HCT116 (cell line): ENCODE measurements at regions not wholly inside any gene's neighbourhood (a gene's known extent, or its start where the extent isn't known, plus 50 kb on each side); places are given as distances from the start of the nearest gene placed in this dataset.

Source experiments
- ATAC-seq: fragments of 200-7000 bp; cut with Tn5 transposase; 2 replicates; pipeline ENCODE4 v1.9.1; 2020; ENCODE audit warnings: mild to moderate bottlenecking, moderate library complexity
- BruUV-seq: library from RNA; stranded (reverse); fragments of 400-500 nt; replicated peaks from 2 replicates; lab custom pipeline; 2021; lab: Mats Ljungman, UMichigan
- CTCF ChIA-PET: fragments of 300-600 bp; sonication (Branson Sonifier 250); formaldehyde crosslinking; loops from one replicate; lab custom pipeline; 2021; ENCODE audit warnings: antibody characterized with exemption; lab: Charles Lee
- POLR2A ChIA-PET: fragments of 300-600, 350-600 bp; sonication (Branson Sonifier 250); formaldehyde crosslinking; loops from one replicate; lab custom pipeline; 2021; ENCODE audit warnings: antibody characterized with exemption; lab: Charles Lee
- RAD21 ChIA-PET, 2 experiments: fragments of 300-600 bp; sonication (Branson Sonifier 250); formaldehyde crosslinking; loops; one replicate each; lab custom pipeline; 2023; ENCODE audit warnings: low total read pairs in 2 of 2; ENCODE audit not compliant: uncharacterized antibody in 2 of 2, unreplicated experiment in 2 of 2, low non-redundant PET in 1 of 2; lab: Charles Lee
- DNase-seq: peaks from one replicate; pipeline ENCODE4 v3.0.0-alpha.2; 2010; ENCODE audit warnings: low read depth, low spot score
- H2AFZ ChIP-seq: fragments of 200-600 bp; shearing (Covaris generic), sonication (generic); 2 replicates; pipeline ENCODE4 v1.6.1; 2017; ENCODE audit warnings: low read depth, mixed run types, mixed read lengths, antibody characterized with exemption, low read length; ENCODE audit not compliant: poor library complexity, severe bottlenecking
- H3K27ac ChIP-seq: 2 replicates; pipeline ENCODE4 v1.5.1; 2012; ENCODE audit warnings: low read depth, low read length
- H3K27me3 ChIP-seq: fragments of 200-600 bp; sonication (generic); 2 replicates; pipeline ENCODE4 v1.6.1; 2016; ENCODE audit warnings: mixed run types, low read length, mixed read lengths; ENCODE audit not compliant: insufficient read depth
- H3K36me3 ChIP-seq, 2 experiments: fragments of 200-500 bp in 1 of 2; fragments of 200-600 bp in 1 of 2; sonication (Bioruptor generic) in 1 of 2; sonication (generic) in 1 of 2; 2 replicates each; pipeline versions ENCODE4 v1.5.1 to v1.6.1; 2014 to 2016; ENCODE audit warnings: low read length in 2 of 2, inconsistent platforms in 1 of 2, mixed read lengths in 1 of 2, mixed run types in 1 of 2; ENCODE audit not compliant: insufficient read depth in 2 of 2, control insufficient read depth in 1 of 2
- H3K4me1 ChIP-seq, 2 experiments: fragments of 200-600 bp in 1 of 2; sonication (generic) in 1 of 2; 2 replicates each; pipeline versions ENCODE4 v1.5.1 to v1.6.1; 2012 to 2017; ENCODE audit warnings: low read length in 2 of 2, inconsistent platforms in 1 of 2, mild to moderate bottlenecking in 1 of 2, mixed read lengths in 1 of 2, mixed run types in 1 of 2, moderate library complexity in 1 of 2; ENCODE audit not compliant: insufficient read depth in 2 of 2, control insufficient read depth in 1 of 2
- H3K4me2 ChIP-seq: fragments of 200-600 bp; sonication (generic); 2 replicates; pipeline ENCODE4 v1.6.1; 2017; ENCODE audit warnings: mixed run types, low read length, mixed read lengths
- H3K4me3 ChIP-seq, 2 experiments: fragments of 200-600 bp in 1 of 2; sonication (generic) in 1 of 2; replicated peaks in 1 of 2; 2 replicates each; pipeline ENCODE4 v1.5.1; 2011 to 2016; ENCODE audit warnings: low read length in 2 of 2, control low read depth in 1 of 2, low read depth in 1 of 2, mild to moderate bottlenecking in 1 of 2, mixed read lengths in 1 of 2, mixed run types in 1 of 2
- H3K79me2 ChIP-seq: fragments of 200-600 bp; sonication (generic); 2 replicates; pipeline ENCODE4 v1.6.1; 2017; ENCODE audit warnings: mild to moderate bottlenecking, mixed run types, low read length, moderate library complexity, mixed read lengths; ENCODE audit not compliant: insufficient read depth
- H3K9ac ChIP-seq: fragments of 200-600 bp; sonication (generic); 2 replicates; pipeline ENCODE4 v1.6.1; 2016; ENCODE audit warnings: low read length, mixed read lengths
- H3K9me2 ChIP-seq: fragments of 200-600 bp; sonication (generic), shearing (Covaris generic); 2 replicates; pipeline ENCODE4 v1.6.1; 2017; ENCODE audit warnings: mixed run types, mild to moderate bottlenecking, moderate library complexity; ENCODE audit not compliant: insufficient read depth
- H3K9me3 ChIP-seq, 2 experiments: fragments of 200-500 bp in 1 of 2; fragments of 200-600 bp in 1 of 2; sonication (Bioruptor generic) in 1 of 2; sonication (generic) in 1 of 2; 2 replicates each; pipeline ENCODE4 v1.6.1; 2014 to 2017; ENCODE audit warnings: low read length in 2 of 2, mixed read lengths in 2 of 2, inconsistent platforms in 1 of 2, low read depth in 1 of 2, mild to moderate bottlenecking in 1 of 2, mixed run types in 1 of 2, moderate library complexity in 1 of 2; ENCODE audit not compliant: control insufficient read depth in 1 of 2, insufficient read depth in 1 of 2
- H4K20me1 ChIP-seq: fragments of 200-600 bp; sonication (generic), shearing (Covaris generic); 2 replicates; pipeline ENCODE4 v1.6.1; 2017; ENCODE audit warnings: mixed run types, mild to moderate bottlenecking, moderate library complexity; ENCODE audit not compliant: insufficient read depth
- CEBPB ChIP-seq: IDR thresholded peaks from 2 replicates; pipeline ENCODE4 v1.6.1; 2012; ENCODE audit warnings: low read depth
- CTCF ChIP-seq, 3 experiments: fragments of 200-600 bp in 1 of 3; sonication (generic) in 1 of 3; IDR thresholded peaks in 2 of 3; conservative IDR thresholded peaks in 1 of 3; 2 replicates each; pipeline ENCODE4 v1.5.1; 2012 to 2017; ENCODE audit warnings: low read depth in 2 of 3, low read length in 2 of 3, antibody characterized with exemption in 1 of 3, borderline replicate concordance in 1 of 3, control low read depth in 1 of 3, mild to moderate bottlenecking in 1 of 3, mixed read lengths in 1 of 3, mixed run types in 1 of 3, moderate library complexity in 1 of 3; ENCODE audit not compliant: insufficient read depth in 1 of 3
- EGR1 ChIP-seq: IDR thresholded peaks from 2 replicates; pipeline ENCODE4 v1.6.1; 2012; ENCODE audit warnings: low read depth
- FOSL1 ChIP-seq: IDR thresholded peaks from 2 replicates; pipeline ENCODE4 v1.6.1; 2012; ENCODE audit warnings: low read depth
- JUND ChIP-seq: IDR thresholded peaks from 2 replicates; pipeline ENCODE4 v1.6.1; 2012
- POLR2A ChIP-seq: IDR thresholded peaks from 2 replicates; pipeline ENCODE4 v1.7.0; 2011; ENCODE audit warnings: borderline replicate concordance; ENCODE audit not compliant: insufficient read depth, insufficient read length; ENCODE audit errors: extremely low read depth
- POLR2AphosphoS5 ChIP-seq: IDR thresholded peaks from 2 replicates; pipeline ENCODE4 v1.6.1; 2011; ENCODE audit warnings: mild to moderate bottlenecking, low read depth, low read length, moderate library complexity
- RAD21 ChIP-seq: IDR thresholded peaks from 2 replicates; pipeline ENCODE4 v1.6.1; 2012; ENCODE audit warnings: low read depth, mild to moderate bottlenecking
- SIN3A ChIP-seq: IDR thresholded peaks from 2 replicates; pipeline ENCODE4 v1.6.1; 2012; ENCODE audit warnings: low read depth
- SP1 ChIP-seq: IDR thresholded peaks from 2 replicates; pipeline ENCODE4 v1.6.1; 2012; ENCODE audit warnings: low read depth
- SRF ChIP-seq: IDR thresholded peaks from 2 replicates; pipeline ENCODE4 v1.6.1; 2012; ENCODE audit warnings: low read depth
- ZFX ChIP-seq: fragments of 450-650 bp; IDR thresholded peaks from 2 replicates; pipeline ENCODE4 v1.6.1; 2017
- ZNF274 ChIP-seq: fragments of 200-500 bp; sonication (Bioruptor generic); IDR thresholded peaks from 2 replicates; pipeline ENCODE4 v1.6.1; 2014; ENCODE audit warnings: mild to moderate bottlenecking, low read depth, low read length, inconsistent platforms
- intact Hi-C: fragments of 100-400 bp; cut with micrococcal nuclease; formaldehyde crosslinking; loops from 2 replicates; pipeline ENCODE4 v1.10.0; 2022
- TF ChIP-seq, protein P1 (sequence below): IDR thresholded peaks from 2 replicates; pipeline ENCODE4 v1.6.1; 2011; ENCODE audit warnings: mild to moderate bottlenecking, low read length, moderate library complexity; ENCODE audit not compliant: insufficient replicate concordance; ENCODE audit errors: extremely low read depth
- TF ChIP-seq, protein P2 (sequence below): IDR thresholded peaks from 2 replicates; pipeline ENCODE4 v1.6.1; 2012
- TF ChIP-seq, protein P3 (sequence below): IDR thresholded peaks from 2 replicates; pipeline ENCODE4 v1.6.1; 2012; ENCODE audit warnings: low read depth

GRCh38 chr3:99529265-99529664 lies 109.1 kb upstream of the COL8A1 start:
- ATAC-seq (no peak), DNase-seq (no peak)
- no peak overlapping the region for H3K4me3 ChIP-seq
- peaks cover 42% of the 10 kb centered on the region for H3K27me3 ChIP-seq
- H3K9me3 ChIP-seq: no peaks in the 10 kb centered on the region
- ChIA-PET POLR2A (no interaction called here), CTCF (no interaction called here), RAD21 (no interaction called here)
- intact Hi-C loops: no loop called here
- no peak overlapping the region for H3K9ac ChIP-seq
- no peaks in the 10 kb centered on the region for H3K36me3 ChIP-seq
- H3K27ac ChIP-seq: no peak overlapping the region
- no peaks in the 10 kb centered on the region for H3K4me1 ChIP-seq
- H3K79me2 ChIP-seq: no peaks in the 10 kb centered on the region
- no peak overlapping the region for H2AFZ ChIP-seq
- H3K4me2 ChIP-seq: no peak overlapping the region
- H3K9me2 ChIP-seq: no peaks in the 10 kb centered on the region
- TF ChIP-seq, protein P1, sequence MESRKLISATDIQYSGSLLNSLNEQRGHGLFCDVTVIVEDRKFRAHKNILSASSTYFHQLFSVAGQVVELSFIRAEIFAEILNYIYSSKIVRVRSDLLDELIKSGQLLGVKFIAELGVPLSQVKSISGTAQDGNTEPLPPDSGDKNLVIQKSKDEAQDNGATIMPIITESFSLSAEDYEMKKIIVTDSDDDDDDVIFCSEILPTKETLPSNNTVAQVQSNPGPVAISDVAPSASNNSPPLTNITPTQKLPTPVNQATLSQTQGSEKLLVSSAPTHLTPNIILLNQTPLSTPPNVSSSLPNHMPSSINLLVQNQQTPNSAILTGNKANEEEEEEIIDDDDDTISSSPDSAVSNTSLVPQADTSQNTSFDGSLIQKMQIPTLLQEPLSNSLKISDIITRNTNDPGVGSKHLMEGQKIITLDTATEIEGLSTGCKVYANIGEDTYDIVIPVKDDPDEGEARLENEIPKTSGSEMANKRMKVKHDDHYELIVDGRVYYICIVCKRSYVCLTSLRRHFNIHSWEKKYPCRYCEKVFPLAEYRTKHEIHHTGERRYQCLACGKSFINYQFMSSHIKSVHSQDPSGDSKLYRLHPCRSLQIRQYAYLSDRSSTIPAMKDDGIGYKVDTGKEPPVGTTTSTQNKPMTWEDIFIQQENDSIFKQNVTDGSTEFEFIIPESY: no peak
- TF ChIP-seq FOSL1 (no peak), CTCF (IDR thresholded peaks at IDR 0.05 in 2 of 3, conservative IDR thresholded peaks at IDR 0.05 in 1 of 3; ENCODE audit: borderline replicate concordance in 1 of 3, insufficient read depth in 1 of 3, low read depth in 2 of 3, low read length in 2 of 3) (no peak), ZFX (no peak), POLR2A (no peak), SIN3A (no peak), ZNF274 (no peak), POLR2AphosphoS5 (no peak), CEBPB (no peak), EGR1 (no peak), JUND (no peak), SP1 (no peak), RAD21 (no peak), SRF (no peak)
- TF ChIP-seq, protein P2, sequence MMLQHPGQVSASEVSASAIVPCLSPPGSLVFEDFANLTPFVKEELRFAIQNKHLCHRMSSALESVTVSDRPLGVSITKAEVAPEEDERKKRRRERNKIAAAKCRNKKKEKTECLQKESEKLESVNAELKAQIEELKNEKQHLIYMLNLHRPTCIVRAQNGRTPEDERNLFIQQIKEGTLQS: no peak
- TF ChIP-seq, protein P3, sequence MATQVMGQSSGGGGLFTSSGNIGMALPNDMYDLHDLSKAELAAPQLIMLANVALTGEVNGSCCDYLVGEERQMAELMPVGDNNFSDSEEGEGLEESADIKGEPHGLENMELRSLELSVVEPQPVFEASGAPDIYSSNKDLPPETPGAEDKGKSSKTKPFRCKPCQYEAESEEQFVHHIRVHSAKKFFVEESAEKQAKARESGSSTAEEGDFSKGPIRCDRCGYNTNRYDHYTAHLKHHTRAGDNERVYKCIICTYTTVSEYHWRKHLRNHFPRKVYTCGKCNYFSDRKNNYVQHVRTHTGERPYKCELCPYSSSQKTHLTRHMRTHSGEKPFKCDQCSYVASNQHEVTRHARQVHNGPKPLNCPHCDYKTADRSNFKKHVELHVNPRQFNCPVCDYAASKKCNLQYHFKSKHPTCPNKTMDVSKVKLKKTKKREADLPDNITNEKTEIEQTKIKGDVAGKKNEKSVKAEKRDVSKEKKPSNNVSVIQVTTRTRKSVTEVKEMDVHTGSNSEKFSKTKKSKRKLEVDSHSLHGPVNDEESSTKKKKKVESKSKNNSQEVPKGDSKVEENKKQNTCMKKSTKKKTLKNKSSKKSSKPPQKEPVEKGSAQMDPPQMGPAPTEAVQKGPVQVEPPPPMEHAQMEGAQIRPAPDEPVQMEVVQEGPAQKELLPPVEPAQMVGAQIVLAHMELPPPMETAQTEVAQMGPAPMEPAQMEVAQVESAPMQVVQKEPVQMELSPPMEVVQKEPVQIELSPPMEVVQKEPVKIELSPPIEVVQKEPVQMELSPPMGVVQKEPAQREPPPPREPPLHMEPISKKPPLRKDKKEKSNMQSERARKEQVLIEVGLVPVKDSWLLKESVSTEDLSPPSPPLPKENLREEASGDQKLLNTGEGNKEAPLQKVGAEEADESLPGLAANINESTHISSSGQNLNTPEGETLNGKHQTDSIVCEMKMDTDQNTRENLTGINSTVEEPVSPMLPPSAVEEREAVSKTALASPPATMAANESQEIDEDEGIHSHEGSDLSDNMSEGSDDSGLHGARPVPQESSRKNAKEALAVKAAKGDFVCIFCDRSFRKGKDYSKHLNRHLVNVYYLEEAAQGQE: no peak
- no TSS peak for BruUV-seq
- H4K20me1 ChIP-seq: no peaks in the 10 kb centered on the region; the same call in 1 of the 2 replicates
